Mesothelial cell of epicardium (in vitro differentiated cells): ENCODE measurements at regions not wholly inside any gene's neighbourhood (a gene's known extent, or its start where the extent isn't known, plus 50 kb on each side); places are given as distances from the start of the nearest gene placed in this dataset.

Source experiments
- DNase-seq, 2 experiments: peaks; one replicate each; pipeline ENCODE4 v3.0.0; 2021; ENCODE audit warnings: low spot score in 2 of 2; ENCODE audit not compliant: unreplicated experiment in 2 of 2
- H3K27ac Mint-ChIP-seq: 2 replicates; pipeline ENCODE4 v1.8.0; 2021; ENCODE audit warnings: mixed read lengths
- H3K27me3 Mint-ChIP-seq: 2 replicates; pipeline ENCODE4 v1.8.0; 2021; ENCODE audit warnings: low read depth, mixed read lengths
- H3K36me3 Mint-ChIP-seq: 2 replicates; pipeline ENCODE4 v1.8.0; 2021; ENCODE audit warnings: mixed read lengths
- H3K4me1 Mint-ChIP-seq: 2 replicates; pipeline ENCODE4 v1.8.0; 2021; ENCODE audit warnings: mixed read lengths
- H3K4me3 Mint-ChIP-seq: 2 replicates; pipeline ENCODE4 v1.8.0; 2021; ENCODE audit warnings: mild to moderate bottlenecking, moderate library complexity, mixed read lengths
- H3K9me3 Mint-ChIP-seq: 2 replicates; pipeline ENCODE4 v1.8.0; 2021; ENCODE audit warnings: mixed read lengths
- TF ChIP-seq, protein P1 (sequence below): fragments of 200-600 bp; sonication (generic); IDR thresholded peaks from one replicate; pipeline ENCODE4 v1.5.0; 2021; ENCODE audit warnings: antibody characterized with exemption; ENCODE audit not compliant: unreplicated experiment

- Mint-ChIP-seq H3K27ac (no peak overlapping the region), H3K36me3 (peaks cover 3% of the 10 kb centered on the region), H3K9me3 (no peaks in the 10 kb centered on the region), H3K4me3 (no peak overlapping the region), H3K4me1 (peaks cover 4% of the 10 kb centered on the region), H3K27me3 (no peaks in the 10 kb centered on the region)
- no peak for DNase-seq
- TF ChIP-seq, protein P1, sequence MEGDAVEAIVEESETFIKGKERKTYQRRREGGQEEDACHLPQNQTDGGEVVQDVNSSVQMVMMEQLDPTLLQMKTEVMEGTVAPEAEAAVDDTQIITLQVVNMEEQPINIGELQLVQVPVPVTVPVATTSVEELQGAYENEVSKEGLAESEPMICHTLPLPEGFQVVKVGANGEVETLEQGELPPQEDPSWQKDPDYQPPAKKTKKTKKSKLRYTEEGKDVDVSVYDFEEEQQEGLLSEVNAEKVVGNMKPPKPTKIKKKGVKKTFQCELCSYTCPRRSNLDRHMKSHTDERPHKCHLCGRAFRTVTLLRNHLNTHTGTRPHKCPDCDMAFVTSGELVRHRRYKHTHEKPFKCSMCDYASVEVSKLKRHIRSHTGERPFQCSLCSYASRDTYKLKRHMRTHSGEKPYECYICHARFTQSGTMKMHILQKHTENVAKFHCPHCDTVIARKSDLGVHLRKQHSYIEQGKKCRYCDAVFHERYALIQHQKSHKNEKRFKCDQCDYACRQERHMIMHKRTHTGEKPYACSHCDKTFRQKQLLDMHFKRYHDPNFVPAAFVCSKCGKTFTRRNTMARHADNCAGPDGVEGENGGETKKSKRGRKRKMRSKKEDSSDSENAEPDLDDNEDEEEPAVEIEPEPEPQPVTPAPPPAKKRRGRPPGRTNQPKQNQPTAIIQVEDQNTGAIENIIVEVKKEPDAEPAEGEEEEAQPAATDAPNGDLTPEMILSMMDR, result no peak
Observed at GRCh38 chr6:56904068-56904467, 50.8 kb upstream of the BEND6 start.

GRCh38 chr6:56902641-56903464 is 52.1 kb upstream of the BEND6 start:
- Mint-ChIP-seq H3K36me3 (peaks cover 14% of the 10 kb centered on the region), H3K4me1 (peaks cover 4% of the 10 kb centered on the region), H3K9me3 (no peaks in the 10 kb centered on the region), H3K4me3 (no peak overlapping the region), H3K27me3 (no peaks in the 10 kb centered on the region), H3K27ac (no peak overlapping the region)
- DNase-seq, result no peak
- TF ChIP-seq, protein P1, result peak; percentile 66

DNA sequence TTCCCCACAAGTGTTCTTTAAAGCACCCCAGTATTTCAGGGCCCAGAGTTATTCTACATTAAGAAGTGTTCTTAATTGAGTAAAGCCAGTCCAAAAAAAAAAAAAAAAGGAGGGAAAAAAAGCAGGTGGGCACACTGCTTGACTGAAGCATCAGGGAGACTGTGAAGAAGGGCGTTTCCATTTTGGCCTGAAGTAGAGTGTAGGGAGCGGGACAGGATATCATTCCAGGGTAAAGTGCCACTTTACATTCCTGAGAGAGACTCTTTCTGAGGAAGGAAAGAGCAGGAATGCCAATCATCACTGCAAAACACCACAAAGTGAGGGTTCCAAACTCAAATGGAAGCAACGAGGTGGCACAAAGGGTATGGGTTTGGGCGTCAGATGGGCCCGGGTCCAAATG is 54.1 kb upstream of the BEND6 start:
- no peak overlapping the region for H3K27ac Mint-ChIP-seq
- TF ChIP-seq, protein P1, result no peak
- no peaks in the 10 kb centered on the region for H3K27me3 Mint-ChIP-seq
- H3K4me3 Mint-ChIP-seq, result no peak overlapping the region
- H3K9me3 Mint-ChIP-seq, result peaks cover 7% of the 10 kb centered on the region
- peaks cover 4% of the 10 kb centered on the region for H3K4me1 Mint-ChIP-seq
- DNase-seq, result no peak
- peaks cover 25% of the 10 kb centered on the region for H3K36me3 Mint-ChIP-seq

DNA sequence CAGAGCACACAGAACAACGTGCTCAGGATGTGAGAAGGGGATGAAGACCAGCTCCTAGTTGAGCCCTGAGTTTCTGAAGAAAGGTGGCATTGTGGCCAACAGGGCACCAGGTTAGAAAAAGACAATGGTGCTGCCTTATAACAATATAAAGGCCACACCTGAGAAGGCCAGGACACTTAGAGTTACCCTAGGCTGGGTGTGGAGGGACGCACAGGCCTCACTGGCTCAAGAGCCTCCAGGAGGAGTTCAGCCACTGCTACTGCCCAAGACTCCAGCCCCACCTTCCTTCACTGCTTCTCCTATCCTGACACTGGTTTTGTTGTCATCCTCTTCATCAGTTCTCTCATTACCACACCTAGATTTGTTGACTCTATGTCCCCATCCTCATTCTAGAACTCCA is 55.2 kb upstream of the BEND6 start:
- peaks cover 25% of the 10 kb centered on the region for H3K36me3 Mint-ChIP-seq
- peaks cover 7% of the 10 kb centered on the region for H3K9me3 Mint-ChIP-seq
- H3K4me3 Mint-ChIP-seq, result no peak overlapping the region
- H3K27me3 Mint-ChIP-seq, result no peaks in the 10 kb centered on the region
- TF ChIP-seq, protein P1, result no peak
- H3K27ac Mint-ChIP-seq, result no peak overlapping the region
- no peak for DNase-seq
- peaks cover 4% of the 10 kb centered on the region for H3K4me1 Mint-ChIP-seq

GRCh38 chr6:56899311-56899710 is 55.6 kb upstream of the BEND6 start:
- TF ChIP-seq, protein P1, result no peak
- peaks cover 25% of the 10 kb centered on the region for H3K36me3 Mint-ChIP-seq
- peaks cover 7% of the 10 kb centered on the region for H3K9me3 Mint-ChIP-seq
- H3K27me3 Mint-ChIP-seq, result no peaks in the 10 kb centered on the region
- H3K4me3 Mint-ChIP-seq, result no peak overlapping the region
- H3K27ac Mint-ChIP-seq, result no peak overlapping the region
- peaks cover 4% of the 10 kb centered on the region for H3K4me1 Mint-ChIP-seq
- no peak for DNase-seq
